ENCODE measurements at regions not wholly inside any gene's neighbourhood (a gene's known extent, or its start where the extent isn't known, plus 50 kb on each side); places are given as distances from the start of the nearest gene placed in this dataset.

DNA sequence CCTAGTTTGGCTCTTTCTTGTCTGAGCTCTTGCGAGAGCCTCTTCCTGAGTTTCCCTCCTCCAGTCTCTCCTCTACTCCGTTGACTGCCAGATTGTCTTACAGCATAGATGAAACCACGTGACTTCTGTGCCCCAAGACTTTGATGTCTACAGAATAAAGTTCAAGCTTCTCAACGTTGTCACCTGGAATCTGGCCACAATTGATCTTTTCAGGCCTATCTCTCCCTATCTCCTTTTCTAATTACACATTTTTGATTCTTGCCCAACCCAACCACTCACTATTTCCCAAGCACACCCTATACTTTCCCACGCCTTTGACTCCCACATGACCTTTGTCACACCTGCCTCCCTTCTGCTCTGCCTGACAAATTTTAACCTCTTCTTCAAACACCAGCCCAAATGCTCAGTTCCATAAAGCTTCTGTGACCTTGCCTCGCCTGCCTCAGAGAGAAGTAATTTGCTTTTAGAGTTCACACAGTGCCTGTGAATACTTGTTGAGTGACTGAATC is 52.4 kb upstream of the PMFBP1 start:
- no peaks in the 10 kb centered on the region for H3K27me3 Mint-ChIP-seq (ENCODE audit: low read depth)
- H3K36me3 Mint-ChIP-seq (ENCODE audit: insufficient read depth): no peaks in the 10 kb centered on the region
- no peak overlapping the region for H3K4me3 Mint-ChIP-seq
- H3K9me3 Mint-ChIP-seq: no peaks in the 10 kb centered on the region
- no peak for DNase-seq
- H3K4me1 Mint-ChIP-seq (ENCODE audit: low read depth): no peaks in the 10 kb centered on the region
- no peak for ATAC-seq

DNA sequence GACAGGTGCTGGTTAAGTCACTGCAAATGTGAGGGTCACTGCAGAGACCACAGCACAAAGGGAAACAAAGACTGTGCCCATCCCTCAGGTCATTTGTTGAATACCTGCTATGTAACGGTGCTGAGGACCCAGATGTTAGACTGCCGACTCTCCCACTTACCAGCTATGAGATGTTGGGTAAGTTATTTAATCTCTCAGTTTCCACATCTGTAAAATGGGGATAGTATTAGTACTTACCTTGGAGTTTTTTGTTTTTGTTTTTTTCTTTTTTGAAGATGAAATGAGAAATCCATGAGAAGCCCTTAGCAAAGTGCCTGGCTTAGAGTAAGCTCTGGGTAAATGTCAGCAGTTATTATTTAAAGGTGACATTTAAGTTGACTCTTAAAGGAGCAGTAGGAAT is 50.5 kb upstream of the PMFBP1 start:
- ATAC-seq (no peak), DNase-seq (no peak)
- H3K4me1 Mint-ChIP-seq (ENCODE audit: low read depth): no peaks in the 10 kb centered on the region
- no peaks in the 10 kb centered on the region for H3K36me3 Mint-ChIP-seq (ENCODE audit: insufficient read depth)
- no peak overlapping the region for H3K4me3 Mint-ChIP-seq
- peaks cover 2% of the 10 kb centered on the region for H3K27me3 Mint-ChIP-seq (ENCODE audit: low read depth)
- H3K9me3 Mint-ChIP-seq: no peaks in the 10 kb centered on the region

All from activated T-cell treated with anti-CD3 and anti-CD28 coated beads, Interleukin-2, amount 50 U/mL, for 4 hours (primary cell).